ENCODE measurements at regions not wholly inside any gene's neighbourhood (a gene's known extent, or its start where the extent isn't known, plus 50 kb on each side); places are given as distances from the start of the nearest gene placed in this dataset.

- Histone ChIP-seq H3K4me2 (no peak overlapping the region), H3K9me2 (ENCODE audit: insufficient read depth) (no peaks in the 10 kb centered on the region), H3K4me1 (ENCODE audit: insufficient read depth) (no peaks in the 10 kb centered on the region), H3K36me3 (ENCODE audit: insufficient read depth) (no peaks in the 10 kb centered on the region), H3K4me3 (no peak overlapping the region), H2AFZ (no peak overlapping the region), H3K79me2 (replicated peaks; ENCODE audit: insufficient read depth) (no peaks in the 10 kb centered on the region), H3K27ac (ENCODE audit: low read depth) (no peak overlapping the region), H3K27me3 (ENCODE audit: insufficient read depth) (no peaks in the 10 kb centered on the region), H3F3A (replicated peaks; ENCODE audit: low read depth) (no peaks in the 10 kb centered on the region), H4K20me1 (replicated peaks; ENCODE audit: insufficient read depth) (no peaks in the 10 kb centered on the region)
- no peak for DNase-seq (ENCODE audit: low spot score)
- Mint-ChIP-seq H3K4me1 (no peaks in the 10 kb centered on the region), H3K36me3 (ENCODE audit: low read depth) (no peaks in the 10 kb centered on the region), H3K27me3 (ENCODE audit: insufficient read depth, low read depth, poor library complexity) (no peaks in the 10 kb centered on the region), H3K4me3 (no peak overlapping the region), H3K27ac (no peak overlapping the region), H3K9me3 (no peaks in the 10 kb centered on the region)
- ATAC-seq: no peak
- TF ChIP-seq STAT1 (IDR thresholded peaks at IDR 0.05; ENCODE audit: unreplicated experiment) (no peak), NANOG (IDR thresholded peaks at IDR 0.05; ENCODE audit: borderline replicate concordance) (no peak), CREB1 (CRISPR knock-in tag; IDR thresholded peaks at IDR 0.05; ENCODE audit: low read depth) (no peak), EZH2 (IDR thresholded peaks at IDR 0.05; ENCODE audit: low read depth, unreplicated experiment) (no peak), ZNF331 (CRISPR knock-in tag; IDR thresholded peaks at IDR 0.05; ENCODE audit: low read depth) (no peak), EZH2phosphoT487 (IDR thresholded peaks at IDR 0.05; ENCODE audit: unreplicated experiment) (no peak), CTCF (conservative IDR thresholded peaks at IDR 0.05; ENCODE audit: low read depth in 2 of 2) (no peak), REST (IDR thresholded peaks at IDR 0.05; ENCODE audit: unreplicated experiment) (no peak), ZNF114 (CRISPR knock-in tag; IDR thresholded peaks at IDR 0.05) (no peak), ZNF462 (CRISPR knock-in tag; IDR thresholded peaks at IDR 0.05) (no peak), ETS1 (IDR thresholded peaks at IDR 0.05) (no peak), POLR2AphosphoS5 (IDR thresholded peaks at IDR 0.05; ENCODE audit: low read depth) (no peak), JUNB (IDR thresholded peaks at IDR 0.05; ENCODE audit: unreplicated experiment) (no peak)
These were observed 177.4 kb upstream of the UBL3 start for GRCh38 chr13:30027569-30028455.

Data from GM23338 (cell line).